GM21360 (cell line): ENCODE measurements at regions not wholly inside any gene's neighbourhood (a gene's known extent, or its start where the extent isn't known, plus 50 kb on each side); places are given as distances from the start of the nearest gene placed in this dataset.
"Not testable (repeated sequence)": the region's sequence is repeated elsewhere in the genome, so short reads cannot be mapped to it uniquely, and the experiment has no call there.

Experiments
- ATAC-seq: cut with Tn5 transposase; IDR thresholded peaks from one replicate; pipeline ENCODE4 v1.9.1; 2021; ENCODE audit warnings: mild to moderate bottlenecking, moderate library complexity; ENCODE audit not compliant: unreplicated experiment

GRCh38 chr11:29095821-29096220 lies 921.0 kb downstream of the KCNA4 start:
- no peak for ATAC-seq

DNA sequence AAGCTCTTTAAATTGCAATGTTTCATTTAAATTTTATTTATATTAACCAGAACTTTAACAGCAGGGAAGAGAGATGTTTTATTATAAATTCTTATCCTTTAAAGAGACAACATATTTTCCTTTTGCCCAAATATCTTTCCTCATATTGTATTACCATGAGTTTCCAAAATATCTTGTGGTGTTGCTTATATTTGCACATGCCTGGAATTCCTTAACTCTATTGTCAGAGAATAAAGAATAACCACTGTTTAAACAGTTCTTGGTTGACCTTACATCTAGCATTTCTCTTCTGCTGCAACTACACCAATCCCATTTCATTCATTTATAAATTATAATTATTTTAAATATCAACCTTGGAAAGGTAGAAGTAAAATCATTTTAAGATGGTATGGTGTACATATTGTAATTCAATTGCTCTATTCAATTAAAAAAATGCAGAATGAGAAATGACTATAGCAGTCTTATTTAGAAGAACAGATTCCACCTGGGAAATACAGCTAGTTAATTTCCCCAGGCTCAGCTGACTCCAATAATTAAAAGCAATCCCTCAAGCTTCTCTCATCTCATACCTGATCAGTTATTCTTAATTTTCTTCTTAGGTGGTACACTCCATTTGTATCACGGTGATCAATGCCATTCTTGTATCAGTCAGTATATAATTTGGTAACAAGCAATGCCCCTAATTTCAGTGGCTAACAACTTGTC lies 923.3 kb downstream of the KCNA4 start:
- ATAC-seq = no peak

DNA sequence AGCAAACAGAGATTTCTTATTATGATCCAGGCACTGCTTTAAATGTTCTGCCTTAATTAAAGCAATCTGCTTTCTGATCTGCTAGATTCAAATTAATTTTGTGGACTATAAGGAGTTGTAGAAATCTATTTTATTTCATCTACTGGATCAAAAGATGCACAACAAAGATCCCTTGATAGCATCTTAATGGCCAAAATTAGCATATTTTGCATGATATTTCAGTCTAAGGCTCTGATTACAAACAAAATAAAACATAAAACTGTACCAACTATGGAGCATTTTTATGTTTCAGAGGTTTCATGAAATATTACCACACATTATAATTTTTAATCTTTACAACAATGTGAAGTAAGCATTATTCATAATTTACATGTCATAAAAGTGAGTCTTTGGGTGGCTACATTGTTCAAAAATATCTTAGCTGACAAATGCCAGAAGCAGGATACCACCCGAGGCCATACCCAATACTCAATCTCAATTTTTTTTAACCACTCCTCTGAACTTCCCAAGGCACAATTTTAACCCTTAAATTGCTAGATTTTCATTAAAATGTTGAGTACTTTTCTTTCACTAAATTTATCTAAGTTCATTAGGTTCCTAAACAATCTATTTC lies 929.5 kb downstream of the KCNA4 start:
- no peak for ATAC-seq

DNA sequence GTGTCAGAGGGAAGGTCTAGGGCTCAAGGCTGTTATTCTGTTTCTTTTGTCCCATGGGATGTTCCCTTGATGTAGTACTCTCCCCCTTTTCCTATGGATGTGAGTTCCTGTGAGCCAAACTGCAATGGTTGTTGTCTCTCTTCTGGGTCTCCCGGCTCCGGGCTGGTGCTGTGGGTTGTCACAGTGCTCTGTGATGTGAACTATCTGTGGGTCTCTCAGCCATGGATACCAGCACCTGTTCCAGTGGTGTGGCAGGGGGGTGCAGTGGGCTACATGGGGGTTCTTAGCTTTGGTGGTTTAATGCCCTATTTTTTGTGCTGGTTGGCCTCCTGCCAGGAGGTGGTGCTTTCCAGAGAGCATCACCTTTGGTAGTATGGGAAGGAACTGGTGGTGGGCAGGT lies 941.1 kb downstream of the KCNA4 start:
- ATAC-seq = no peak

- no peak for ATAC-seq
Observed at GRCh38 chr11:29063630-29064361, 953.0 kb downstream of the KCNA4 start.

GRCh38 chr11:29061452-29061851 lies 953.3 kb downstream of the METTL15 start:
- no peak for ATAC-seq

- not testable (repeated sequence) for ATAC-seq
Observed at GRCh38 chr11:29056487-29056886, 948.3 kb downstream of the METTL15 start.

GRCh38 chr11:29051935-29052334 lies 943.7 kb downstream of the METTL15 start:
- ATAC-seq = no peak

DNA sequence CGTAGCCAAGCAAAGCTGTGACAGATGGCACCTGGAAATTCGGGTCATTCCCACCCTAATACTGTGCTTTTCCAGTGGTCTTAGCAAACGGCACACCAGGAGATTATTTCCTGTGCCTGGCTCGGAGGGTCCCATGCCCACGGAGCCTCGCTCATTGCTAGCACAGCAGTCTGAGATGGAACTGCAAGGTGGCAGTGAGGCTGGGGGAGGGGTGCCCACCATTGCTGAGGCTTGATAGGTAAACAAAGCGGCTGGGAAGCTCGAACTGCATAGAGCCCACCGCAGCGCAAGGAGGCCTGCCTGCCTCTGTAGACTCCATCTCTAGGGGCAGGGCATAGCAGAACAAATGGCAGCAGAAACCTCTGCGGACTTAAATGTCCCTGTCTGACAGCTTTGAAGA lies 942.8 kb downstream of the METTL15 start:
- not testable (repeated sequence) for ATAC-seq

DNA sequence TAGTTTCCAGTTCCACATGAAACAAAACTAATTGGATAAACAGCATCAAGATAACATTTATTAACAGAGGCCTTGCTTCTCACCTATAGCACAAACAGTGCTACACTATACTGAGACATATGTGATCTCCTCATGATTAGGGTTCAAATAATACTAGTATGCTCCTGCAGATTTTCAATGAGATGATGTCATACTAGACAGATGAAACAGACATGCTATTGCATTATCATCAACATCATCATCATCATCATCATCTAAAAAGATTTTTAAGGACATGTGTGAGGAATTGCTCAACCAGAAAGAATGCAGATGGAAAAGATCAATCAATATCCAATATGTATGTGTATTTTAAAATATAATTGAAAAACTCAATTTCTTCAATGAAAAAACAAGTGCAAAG lies 932.3 kb downstream of the METTL15 start:
- ATAC-seq = no peak

- no peak for ATAC-seq
Observed at GRCh38 chr11:29032384-29033149, 924.4 kb downstream of the METTL15 start.

DNA sequence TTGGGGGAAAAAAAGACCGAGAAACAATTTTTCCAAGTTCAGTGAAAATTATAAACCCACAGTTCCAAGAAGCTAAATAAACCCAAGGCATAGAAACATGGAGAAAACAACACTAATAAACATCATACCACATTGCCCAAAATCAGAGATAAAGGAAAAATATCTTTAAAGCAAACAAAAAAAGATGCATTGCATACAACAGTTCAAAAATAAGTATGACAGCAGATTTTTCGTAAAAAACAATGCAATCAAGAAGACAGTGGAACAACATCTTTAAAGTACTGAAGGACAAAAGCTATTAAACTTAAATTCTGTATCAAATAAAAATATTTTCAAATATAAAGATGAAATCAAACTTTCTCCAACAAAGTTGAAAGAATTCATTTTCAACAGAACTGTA lies 921.3 kb downstream of the METTL15 start:
- no peak for ATAC-seq

- no peak for ATAC-seq
Observed at GRCh38 chr11:29027436-29027835, 919.2 kb downstream of the METTL15 start.

- no peak for ATAC-seq
Observed at GRCh38 chr11:29026286-29026685, 918.1 kb downstream of the METTL15 start.

DNA sequence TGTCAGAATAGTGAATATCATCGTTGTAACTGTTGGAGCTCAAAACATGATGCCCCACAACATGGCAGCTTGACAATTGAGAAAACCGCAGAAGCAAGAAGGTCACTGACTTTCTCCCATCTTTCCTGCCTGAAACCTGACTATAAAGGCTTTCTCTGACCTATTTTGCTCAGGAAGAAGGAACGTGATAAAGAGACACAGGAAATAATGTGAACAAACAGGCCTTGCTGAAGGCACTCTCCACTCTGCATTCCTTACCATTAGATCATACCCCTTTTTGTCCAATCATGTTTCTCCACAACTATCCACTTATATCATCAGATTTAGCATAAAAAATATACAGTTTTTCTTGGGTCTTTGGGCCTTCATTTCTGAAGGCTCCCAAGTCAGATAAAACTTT lies 916.8 kb downstream of the METTL15 start:
- no peak for ATAC-seq

DNA sequence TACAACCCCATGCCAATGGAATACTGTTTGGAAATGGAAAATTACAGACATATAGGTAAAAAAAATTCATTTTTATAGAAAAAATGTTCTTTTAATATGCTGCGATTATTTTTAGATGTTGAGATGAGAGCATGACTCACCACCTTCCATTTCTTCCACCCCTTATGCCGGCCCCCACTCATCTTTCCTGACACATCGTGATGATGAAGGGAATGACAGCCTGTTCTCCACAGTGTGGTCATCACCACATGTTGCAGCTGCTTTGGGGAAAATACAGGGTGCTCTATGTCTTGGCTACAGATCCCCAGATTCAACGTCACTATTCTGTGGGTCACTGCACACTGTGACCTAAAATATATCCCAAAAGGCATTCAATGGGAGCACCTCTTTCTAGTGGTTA lies 916.2 kb downstream of the METTL15 start:
- ATAC-seq = no peak

GRCh38 chr11:29023761-29024160 lies 915.6 kb downstream of the METTL15 start:
- ATAC-seq = no peak

DNA sequence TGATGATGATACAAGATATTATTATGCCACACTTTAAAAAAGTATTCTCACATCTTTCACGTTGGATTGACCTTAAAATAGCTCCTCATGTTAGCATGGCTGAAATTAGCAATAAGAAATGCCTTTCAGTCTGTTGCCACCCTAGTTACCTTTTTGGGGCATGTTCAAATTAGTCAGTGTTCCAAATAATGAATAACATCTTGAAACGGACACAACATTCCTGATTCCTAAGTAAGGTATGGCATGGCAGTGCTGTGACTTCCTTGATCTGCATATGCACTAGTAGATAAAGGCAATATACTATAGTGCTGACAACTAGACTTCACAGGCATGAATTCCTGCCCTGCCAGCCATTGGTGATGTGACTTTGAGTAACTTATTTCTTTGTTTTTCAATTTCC lies 914.5 kb downstream of the METTL15 start:
- ATAC-seq = no peak

DNA sequence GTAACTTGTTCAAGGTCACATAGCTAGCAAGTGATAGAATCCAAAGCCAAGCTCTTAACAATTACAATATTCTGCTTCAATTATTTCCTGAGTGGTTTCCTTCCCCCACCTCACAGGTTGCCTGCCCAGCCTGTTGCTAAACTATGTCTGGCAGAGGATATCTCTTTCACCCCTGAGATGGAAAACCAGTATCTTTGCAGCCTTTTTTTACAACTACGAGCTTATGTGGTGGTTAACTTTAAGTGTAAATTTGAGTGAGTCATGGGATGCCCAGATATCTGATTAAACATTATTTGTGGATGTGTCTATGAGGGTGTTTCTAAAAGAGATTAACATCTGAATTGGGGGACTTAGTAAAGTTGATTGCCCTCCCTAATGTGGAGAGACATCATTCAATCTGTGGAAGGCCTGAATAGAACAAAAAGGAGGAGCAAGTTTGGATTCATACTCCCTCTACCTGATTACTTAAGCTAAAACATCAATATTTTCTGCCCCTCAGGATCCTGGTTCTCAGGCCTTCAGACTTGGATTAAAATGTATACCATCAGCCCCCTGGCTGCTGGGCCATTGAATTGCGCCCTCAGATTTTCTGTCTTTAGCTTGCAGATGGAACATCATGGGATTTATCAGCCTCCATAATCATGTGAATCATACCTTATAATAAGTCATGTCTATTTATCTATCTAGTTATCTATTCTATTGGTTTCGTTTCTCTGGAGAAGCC lies 911.9 kb downstream of the METTL15 start:
- no peak for ATAC-seq

DNA sequence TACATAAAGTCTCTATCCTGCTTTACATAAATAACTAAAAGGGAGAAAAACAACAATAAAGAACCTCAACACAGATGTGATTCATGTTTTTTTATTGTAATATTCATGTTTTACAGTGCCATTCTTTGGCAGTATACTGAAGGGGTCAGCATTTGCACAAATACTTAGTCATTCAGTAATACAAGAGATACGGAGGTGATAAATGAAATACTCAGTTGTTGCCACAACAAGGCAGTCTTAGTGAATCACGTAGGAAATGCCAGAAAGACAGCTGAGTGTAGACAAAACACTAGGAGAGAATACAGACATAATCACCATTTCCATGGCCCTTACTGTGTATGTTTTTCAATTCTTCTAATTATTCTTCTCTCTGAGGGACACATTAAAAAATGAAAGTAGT lies 910.4 kb downstream of the METTL15 start:
- no peak for ATAC-seq

GRCh38 chr11:29017941-29018340 lies 909.8 kb downstream of the METTL15 start:
- ATAC-seq = no peak
